Natural killer cell (primary cell): ENCODE measurements at regions not wholly inside any gene's neighbourhood (a gene's known extent, or its start where the extent isn't known, plus 50 kb on each side); places are given as distances from the start of the nearest gene placed in this dataset.

Source experiments
- ATAC-seq, 3 donors: fragments of 150-1000 bp in 2 of 3; fragments of 200-7000 bp in 1 of 3; cut with Tn5 transposase; 1 replicate in 1 of 3; 2 replicates in 2 of 3; pipeline ENCODE4 v1.10.0; 2021; ENCODE audit warnings: mild to moderate bottlenecking in 2 of 3, moderate library complexity in 2 of 3
- DNase-seq, 2 donors: peaks; one replicate each; pipeline versions ENCODE4 v3.0.0 to v3.0.0-alpha.2; 2013 to 2021; ENCODE audit warnings: mixed read lengths in 1 of 2
- H3K27ac ChIP-seq: one replicate; pipeline ENCODE4 v1.5.1; 2013; ENCODE audit warnings: mild to moderate bottlenecking, low read length
- H3K27me3 ChIP-seq: one replicate; pipeline ENCODE4 v1.6.1; 2013; ENCODE audit warnings: low read length; ENCODE audit not compliant: control insufficient read depth, insufficient read depth
- H3K36me3 ChIP-seq: one replicate; pipeline ENCODE4 v1.6.1; 2013; ENCODE audit warnings: low read length; ENCODE audit not compliant: control insufficient read depth, insufficient read depth
- H3K4me1 ChIP-seq: one replicate; pipeline ENCODE4 v1.6.1; 2013; ENCODE audit warnings: low read length; ENCODE audit not compliant: control insufficient read depth, insufficient read depth
- H3K4me3 ChIP-seq: one replicate; pipeline ENCODE4 v1.5.1; 2013; ENCODE audit warnings: low read length
- H3K9me3 ChIP-seq: one replicate; pipeline ENCODE4 v1.6.1; 2013; ENCODE audit warnings: low read length; ENCODE audit not compliant: control insufficient read depth, insufficient read depth
- H3K27ac Mint-ChIP-seq, 2 donors: one replicate each; pipeline ENCODE4 v1.8.0; 2022; ENCODE audit warnings: mild to moderate bottlenecking in 2 of 2, mixed read lengths in 2 of 2, moderate library complexity in 1 of 2
- H3K27me3 Mint-ChIP-seq, 2 donors: one replicate each; pipeline ENCODE4 v1.8.0; 2022; ENCODE audit warnings: low read depth in 2 of 2, mixed read lengths in 2 of 2
- H3K36me3 Mint-ChIP-seq: one replicate; pipeline ENCODE4 v1.8.0; 2022; ENCODE audit warnings: mixed read lengths
- H3K4me1 Mint-ChIP-seq, 2 donors: one replicate each; pipeline ENCODE4 v1.8.0; 2022; ENCODE audit warnings: mixed read lengths in 2 of 2
- H3K4me3 Mint-ChIP-seq: one replicate; pipeline ENCODE4 v1.8.0; 2022; ENCODE audit warnings: mild to moderate bottlenecking, moderate library complexity, mixed read lengths
- H3K9me3 Mint-ChIP-seq, 2 donors: one replicate each; pipeline ENCODE4 v1.8.0; 2022; ENCODE audit warnings: mixed read lengths in 2 of 2
- CTCF ChIP-seq: fragments of 200-600 bp; IDR thresholded peaks from one replicate; pipeline ENCODE4 v1.8.0; 2022; ENCODE audit warnings: antibody characterized with exemption
- WGBS: methylation state at CpG from one replicate; pipeline ENCODE4 v1.1.7; 2013; ENCODE audit warnings: missing lambda C conversion rate; ENCODE audit not compliant: insufficient coverage; 5-methylcytosine and 5-hydroxymethylcytosine counted together
- intact Hi-C: fragments of 100-400 bp; cut with micrococcal nuclease; formaldehyde crosslinking; loops from one replicate; pipeline ENCODE4 v1.14.2; 2022

DNA sequence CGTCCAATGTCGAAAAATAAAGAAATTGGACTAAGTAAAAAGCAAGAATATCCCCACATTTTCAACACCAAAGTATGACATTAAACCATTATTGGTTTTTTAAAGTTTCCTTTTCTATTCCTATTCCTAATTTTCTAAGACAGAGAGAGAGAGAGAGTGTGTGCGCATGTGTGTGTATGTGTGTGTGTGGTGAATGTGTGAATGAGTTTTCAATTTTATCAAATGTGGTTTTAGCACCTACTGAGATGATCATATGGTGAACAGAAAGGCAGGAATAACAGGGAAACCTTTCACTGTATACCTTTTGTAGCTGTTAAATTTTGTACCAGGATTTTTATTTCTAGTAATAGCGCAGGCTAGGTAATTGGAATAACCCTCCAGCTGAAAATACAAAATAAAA is 80.4 kb upstream of the RAP1B start:
- Mint-ChIP-seq H3K4me3 (peak overlapping the region; percentile 38), H3K9me3 (no peaks in the 10 kb centered on the region), H3K27me3 (no peaks in the 10 kb centered on the region), H3K4me1 (peaks cover 37 to 39% of the 10 kb centered on the region in 2 donors), H3K36me3 (no peaks in the 10 kb centered on the region), H3K27ac (peak overlapping the region; percentile 17 to 85)
- H3K4me1 ChIP-seq: peaks cover 3% of the 10 kb centered on the region
- intact Hi-C loops: loop anchor here (1.0 kb wide), 1 partner anchor 165 kb away; no protein-coding TSS in a partner anchor
- H3K9me3 ChIP-seq: peaks cover 2% of the 10 kb centered on the region
- DNase-seq: peak in 1 of 2 donors; percentile 33
- WGBS: 73% methylated on average over 3 of the region's 4 CpGs
- no peaks in the 10 kb centered on the region for H3K27me3 ChIP-seq
- peak; percentile 62 to 74 (median 62) for ATAC-seq
- no peaks in the 10 kb centered on the region for H3K36me3 ChIP-seq
- no peak overlapping the region for H3K27ac ChIP-seq
- no peak for TF ChIP-seq CTCF
- H3K4me3 ChIP-seq: no peak overlapping the region

DNA sequence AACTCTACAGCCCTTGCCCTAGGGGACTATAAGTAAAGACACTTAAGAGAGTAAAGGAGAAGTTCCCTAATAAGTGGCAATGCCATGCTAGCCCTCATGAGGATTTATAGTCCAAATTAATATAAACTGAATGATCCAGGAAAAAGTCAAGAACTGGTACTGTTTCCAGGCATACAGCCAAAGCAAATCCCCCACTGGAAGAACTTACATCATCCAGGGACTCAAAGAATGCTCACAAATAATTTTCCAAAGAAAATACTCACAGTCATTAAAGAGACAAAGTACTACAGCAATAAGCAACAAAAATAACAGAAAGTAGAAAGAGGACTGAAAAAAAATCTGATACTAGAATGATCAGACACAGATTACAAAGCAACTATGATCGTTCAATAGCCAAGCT is 79.7 kb upstream of the RAP1B start:
- Mint-ChIP-seq H3K4me3 (no peak overlapping the region), H3K4me1 (peaks cover 37 to 39% of the 10 kb centered on the region in 2 donors), H3K27me3 (no peaks in the 10 kb centered on the region), H3K9me3 (no peaks in the 10 kb centered on the region), H3K27ac (peak overlapping the region in 1 of 2 donors; percentile 85), H3K36me3 (no peaks in the 10 kb centered on the region)
- H3K36me3 ChIP-seq: no peaks in the 10 kb centered on the region
- 100% methylated on average over 1 of the region's 1 CpG for whole genome bisulfite sequencing
- H3K4me1 ChIP-seq: peaks cover 9% of the 10 kb centered on the region
- no peak for TF ChIP-seq CTCF
- DNase-seq: no peak
- no peaks in the 10 kb centered on the region for H3K9me3 ChIP-seq
- no peak for ATAC-seq
- H3K27ac ChIP-seq: no peak overlapping the region
- H3K27me3 ChIP-seq: no peaks in the 10 kb centered on the region
- intact Hi-C loops: loop anchor here (1.0 kb wide), 1 partner anchor 166 kb away; no protein-coding TSS in a partner anchor
- H3K4me3 ChIP-seq: no peak overlapping the region

DNA sequence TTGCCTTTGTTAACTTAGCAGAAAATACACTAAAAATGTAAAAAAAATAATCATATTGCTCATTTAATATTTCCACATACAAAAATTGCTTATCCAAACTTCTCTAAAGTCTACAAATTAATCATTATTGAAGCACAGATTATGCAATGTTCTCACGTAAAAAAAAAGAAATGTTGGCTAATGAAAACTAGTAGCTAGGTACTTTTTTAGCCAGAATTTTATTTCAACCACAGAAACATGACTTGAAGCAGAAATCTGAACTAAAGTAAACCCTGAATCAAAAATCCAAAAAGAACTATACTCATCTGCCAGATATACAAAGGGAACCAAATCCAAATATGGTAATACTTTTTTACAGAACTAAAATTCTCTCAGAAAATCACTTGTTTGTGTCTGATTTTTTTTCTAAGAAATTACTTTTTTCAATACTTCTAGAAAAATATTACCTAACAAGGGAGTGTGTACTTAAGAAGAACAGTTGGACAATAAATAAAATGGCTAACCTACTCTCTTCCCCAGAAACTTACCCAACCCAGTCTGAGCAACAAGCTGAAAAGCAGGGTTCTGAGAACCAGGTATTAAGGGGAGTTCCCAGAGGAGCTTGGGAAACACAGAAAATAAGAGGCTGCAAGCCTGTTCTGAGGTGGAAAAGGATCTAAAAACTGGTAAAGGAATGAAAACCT is 78.4 kb upstream of the RAP1B start:
- no peaks in the 10 kb centered on the region for H3K27me3 Mint-ChIP-seq
- no peak overlapping the region for H3K4me3 ChIP-seq
- intact Hi-C loops: no loop called here
- no peak for ATAC-seq
- H3K9me3 Mint-ChIP-seq: no peaks in the 10 kb centered on the region
- no peaks in the 10 kb centered on the region for H3K9me3 ChIP-seq
- peaks cover 49% of the 10 kb centered on the region in 2 donors for H3K4me1 Mint-ChIP-seq
- TF ChIP-seq CTCF: no peak
- no peak overlapping the region for H3K4me3 Mint-ChIP-seq
- no peaks in the 10 kb centered on the region for H3K27me3 ChIP-seq
- H3K27ac Mint-ChIP-seq: peak overlapping the region; percentile 3 to 45
- H3K27ac ChIP-seq: no peak overlapping the region
- DNase-seq: no peak
- no peaks in the 10 kb centered on the region for H3K36me3 Mint-ChIP-seq
- no CpG with 5 or more reads among the region's 1 CpG for WGBS
- peaks cover 18% of the 10 kb centered on the region for H3K4me1 ChIP-seq
- H3K36me3 ChIP-seq: no peaks in the 10 kb centered on the region

GRCh38 chr12:68532887-68533248 is 77.8 kb upstream of the RAP1B start:
- H3K9me3 Mint-ChIP-seq: no peaks in the 10 kb centered on the region
- intact Hi-C loops: no loop called here
- H3K27ac ChIP-seq: no peak overlapping the region
- H3K27me3 Mint-ChIP-seq: no peaks in the 10 kb centered on the region
- no peak for DNase-seq
- no peak overlapping the region for H3K4me3 ChIP-seq
- no peaks in the 10 kb centered on the region for H3K9me3 ChIP-seq
- 89% methylated on average over 1 of the region's 2 CpGs for WGBS
- H3K36me3 ChIP-seq: no peaks in the 10 kb centered on the region
- H3K27me3 ChIP-seq: no peaks in the 10 kb centered on the region
- no peak for TF ChIP-seq CTCF
- H3K4me1 ChIP-seq: peaks cover 22% of the 10 kb centered on the region
- peak overlapping the region; percentile 3 to 45 for H3K27ac Mint-ChIP-seq
- no peaks in the 10 kb centered on the region for H3K36me3 Mint-ChIP-seq
- ATAC-seq: no peak
- H3K4me1 Mint-ChIP-seq: peaks cover 53 to 54% of the 10 kb centered on the region in 2 donors
- no peak overlapping the region for H3K4me3 Mint-ChIP-seq
